NB4 (cell line): ENCODE measurements at regions not wholly inside any gene's neighbourhood (a gene's known extent, or its start where the extent isn't known, plus 50 kb on each side); places are given as distances from the start of the nearest gene placed in this dataset.

Source experiments
- POLR2A ChIP-seq: IDR thresholded peaks from 2 replicates; pipeline ENCODE4 v1.6.1; 2011; ENCODE audit warnings: mild to moderate bottlenecking; ENCODE audit not compliant: insufficient read length; ENCODE audit errors: extremely low read depth
- TF ChIP-seq, protein P1 (sequence below): IDR thresholded peaks from one replicate; pipeline ENCODE4 v1.5.1; 2012; ENCODE audit warnings: low read depth, low read length

- TF ChIP-seq, protein P1, sequence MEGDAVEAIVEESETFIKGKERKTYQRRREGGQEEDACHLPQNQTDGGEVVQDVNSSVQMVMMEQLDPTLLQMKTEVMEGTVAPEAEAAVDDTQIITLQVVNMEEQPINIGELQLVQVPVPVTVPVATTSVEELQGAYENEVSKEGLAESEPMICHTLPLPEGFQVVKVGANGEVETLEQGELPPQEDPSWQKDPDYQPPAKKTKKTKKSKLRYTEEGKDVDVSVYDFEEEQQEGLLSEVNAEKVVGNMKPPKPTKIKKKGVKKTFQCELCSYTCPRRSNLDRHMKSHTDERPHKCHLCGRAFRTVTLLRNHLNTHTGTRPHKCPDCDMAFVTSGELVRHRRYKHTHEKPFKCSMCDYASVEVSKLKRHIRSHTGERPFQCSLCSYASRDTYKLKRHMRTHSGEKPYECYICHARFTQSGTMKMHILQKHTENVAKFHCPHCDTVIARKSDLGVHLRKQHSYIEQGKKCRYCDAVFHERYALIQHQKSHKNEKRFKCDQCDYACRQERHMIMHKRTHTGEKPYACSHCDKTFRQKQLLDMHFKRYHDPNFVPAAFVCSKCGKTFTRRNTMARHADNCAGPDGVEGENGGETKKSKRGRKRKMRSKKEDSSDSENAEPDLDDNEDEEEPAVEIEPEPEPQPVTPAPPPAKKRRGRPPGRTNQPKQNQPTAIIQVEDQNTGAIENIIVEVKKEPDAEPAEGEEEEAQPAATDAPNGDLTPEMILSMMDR: no peak
- no peak for TF ChIP-seq POLR2A
Observed at GRCh38 chr2:150192701-150193100, 294.8 kb downstream of the RND3 start.
